HEK293 (cell line): ENCODE measurements at regions not wholly inside any gene's neighbourhood (a gene's known extent, or its start where the extent isn't known, plus 50 kb on each side); places are given as distances from the start of the nearest gene placed in this dataset.
A peak's percentile ranks its signal among the peaks of the same experiment; 100 is the strongest.

Source experiments
- CTCF ChIA-PET: fragments of 350-600 bp; formaldehyde crosslinking; extraction: SDS; loops from one replicate; lab custom pipeline; 2021; ENCODE audit warnings: antibody characterized with exemption; lab: Yijun Ruan, JAX
- POLR2A ChIA-PET: fragments of 300-600 bp; formaldehyde crosslinking; extraction: SDS; loops from one replicate; lab custom pipeline; 2020; ENCODE audit warnings: antibody characterized with exemption, inconsistent platforms; lab: Yijun Ruan, JAX
- H3K27ac ChIP-seq: fragments of 200-500 bp; sonication (Bioruptor generic); 2 replicates; pipeline ENCODE4 v1.5.1; 2014; ENCODE audit warnings: low read depth, low read length, control low read depth, inconsistent platforms; ENCODE audit errors: extremely low read depth
- H3K36me3 ChIP-seq, 2 experiments: fragments of 200-500 bp in 1 of 2; sonication (Bioruptor generic) in 1 of 2; 1 replicate in 1 of 2; 2 replicates in 1 of 2; pipeline ENCODE4 v1.5.1; 2014 to 2017; ENCODE audit warnings: inconsistent platforms in 2 of 2, low read length in 2 of 2; ENCODE audit not compliant: control insufficient read depth in 2 of 2, insufficient read depth in 1 of 2
- H3K4me1 ChIP-seq: fragments of 200-500 bp; sonication (Bioruptor generic); 2 replicates; pipeline ENCODE4 v1.5.1; 2014; ENCODE audit warnings: mild to moderate bottlenecking, low read length, inconsistent platforms; ENCODE audit not compliant: control insufficient read depth, insufficient read depth
- H3K4me3 ChIP-seq: 2 replicates; pipeline ENCODE4 v1.5.1; 2011; ENCODE audit warnings: low read depth, mild to moderate bottlenecking, control low read depth, low read length, moderate library complexity
- H3K9me3 ChIP-seq: fragments of 200-500 bp; sonication (Bioruptor generic); 2 replicates; pipeline ENCODE4 v1.5.1; 2014; ENCODE audit warnings: low read depth, low read length, inconsistent platforms; ENCODE audit not compliant: control insufficient read depth, insufficient read depth
- BCL6B ChIP-seq: fragments of 450-650 bp; formaldehyde crosslinking; IDR thresholded peaks from 2 replicates; pipeline ENCODE4 v1.5.1; 2017; ENCODE audit warnings: missing biosample characterization, missing genetic modification characterization
- OVOL3 ChIP-seq: fragments of 450-650 bp; formaldehyde crosslinking; IDR thresholded peaks from 2 replicates; pipeline ENCODE4 v1.5.1; 2016; ENCODE audit warnings: missing biosample characterization, missing genetic modification characterization
- PBX3 ChIP-seq: sonication (generic); formaldehyde crosslinking; IDR thresholded peaks from 2 replicates; pipeline ENCODE4 v1.8.1; 2022; ENCODE audit warnings: mild to moderate bottlenecking, moderate library complexity, missing genetic modification reagents
- SCRT2 ChIP-seq: fragments of 450-650 bp; formaldehyde crosslinking; IDR thresholded peaks from 2 replicates; pipeline ENCODE4 v1.5.1; 2016; ENCODE audit warnings: missing biosample characterization, missing genetic modification characterization
- SETDB1 ChIP-seq: IDR thresholded peaks from one replicate; pipeline ENCODE4 v1.6.1; 2017; ENCODE audit warnings: mild to moderate bottlenecking, low read length, moderate library complexity, mixed read lengths; ENCODE audit not compliant: insufficient read length
- TCF7L2 ChIP-seq: IDR thresholded peaks from 2 replicates; pipeline ENCODE4 v1.6.1; 2011; ENCODE audit warnings: low read depth, mild to moderate bottlenecking, inconsistent platforms, low read length, moderate library complexity, borderline replicate concordance
- ZIC2 ChIP-seq: fragments of 450-650 bp; formaldehyde crosslinking; IDR thresholded peaks from 2 replicates; pipeline ENCODE4 v1.5.1; 2016; ENCODE audit warnings: missing biosample characterization, missing genetic modification characterization
- ZNF112 ChIP-seq: fragments of 450-650 bp; formaldehyde crosslinking; IDR thresholded peaks from 2 replicates; pipeline ENCODE4 v1.5.0; 2017; ENCODE audit warnings: missing biosample characterization, missing genetic modification characterization
- ZNF223 ChIP-seq: fragments of 450-650 bp; formaldehyde crosslinking; IDR thresholded peaks from 2 replicates; pipeline ENCODE4 v1.5.1; 2016; ENCODE audit warnings: missing biosample characterization, missing genetic modification characterization
- ZNF26 ChIP-seq: fragments of 450-650 bp; formaldehyde crosslinking; IDR thresholded peaks from 2 replicates; pipeline ENCODE4 v1.5.1; 2016; ENCODE audit warnings: missing biosample characterization, missing genetic modification characterization
- ZNF350 ChIP-seq: fragments of 450-650 bp; formaldehyde crosslinking; IDR thresholded peaks from 2 replicates; pipeline ENCODE4 v1.5.0; 2017; ENCODE audit warnings: missing biosample characterization, mild to moderate bottlenecking, missing genetic modification characterization
- ZNF426 ChIP-seq: fragments of 450-650 bp; formaldehyde crosslinking; IDR thresholded peaks from 2 replicates; pipeline ENCODE4 v1.5.1; 2017; ENCODE audit warnings: missing biosample characterization, missing genetic modification characterization, mild to moderate bottlenecking, inconsistent platforms, moderate library complexity
- ZNF510 ChIP-seq: fragments of 450-650 bp; formaldehyde crosslinking; IDR thresholded peaks from 2 replicates; pipeline ENCODE4 v1.5.1; 2018; ENCODE audit warnings: mild to moderate bottlenecking, missing genetic modification characterization, missing biosample characterization; ENCODE audit not compliant: insufficient replicate concordance
- ZNF518A ChIP-seq: fragments of 450-650 bp; formaldehyde crosslinking; conservative IDR thresholded peaks from 2 replicates; pipeline ENCODE4 v1.5.1; 2016; ENCODE audit warnings: low read depth, missing biosample characterization, missing genetic modification characterization
- ZNF585B ChIP-seq: fragments of 450-650 bp; formaldehyde crosslinking; IDR thresholded peaks from 2 replicates; pipeline ENCODE4 v1.5.1; 2016; ENCODE audit warnings: missing biosample characterization, missing genetic modification characterization
- ZNF629 ChIP-seq: fragments of 450-650 bp; formaldehyde crosslinking; IDR thresholded peaks from 2 replicates; pipeline ENCODE4 v1.5.1; 2017; ENCODE audit warnings: missing biosample characterization, missing genetic modification characterization
- ZNF830 ChIP-seq: fragments of 450-650 bp; IDR thresholded peaks from 2 replicates; pipeline ENCODE4 v1.5.0; 2018; ENCODE audit warnings: missing biosample characterization, missing genetic modification characterization, low read depth, mild to moderate bottlenecking, moderate library complexity
- ZSCAN23 ChIP-seq: fragments of 450-650 bp; formaldehyde crosslinking; IDR thresholded peaks from 2 replicates; pipeline ENCODE4 v1.5.1; 2016; ENCODE audit warnings: missing biosample characterization, missing genetic modification characterization

- TF ChIP-seq OVOL3: no peak
- TF ChIP-seq ZNF350: no peak
- TF ChIP-seq TCF7L2: no peak
- no peak for TF ChIP-seq ZNF629 (tag by site-specific recombination)
- no peak for TF ChIP-seq ZNF112 (tag by site-specific recombination)
- peak; percentile 90 for TF ChIP-seq ZIC2
- TF ChIP-seq SETDB1: no peak
- TF ChIP-seq ZNF26 (tag by site-specific recombination): no peak
- no peak for TF ChIP-seq ZNF830 (tag by site-specific recombination)
- TF ChIP-seq ZNF585B (tag by site-specific recombination): 0 out of 2 replicates have a peak, but pooled peaks have one; percentile 7
- no peak for TF ChIP-seq ZNF426 (tag by site-specific recombination)
- no peak for TF ChIP-seq BCL6B (tag by site-specific recombination)
- TF ChIP-seq ZSCAN23 (tag by site-specific recombination): no peak
- TF ChIP-seq SCRT2: no peak
- no peak for TF ChIP-seq PBX3 (CRISPR knock-in tag)
- no peak for TF ChIP-seq ZNF510
- no peak for TF ChIP-seq ZNF223 (tag by site-specific recombination)
- TF ChIP-seq ZNF518A: no peak
- TF ChIP-seq, all 188 proteins: peak for 2
- H3K4me3 ChIP-seq: no peak overlapping the region
- H3K36me3 ChIP-seq: no peaks in the 10 kb centered on the region
- ChIA-PET POLR2A (no interaction called here), CTCF (no interaction called here)
- H3K4me1 ChIP-seq: peaks cover 3% of the 10 kb centered on the region; the same call in 1 of the 2 replicates
- H3K27ac ChIP-seq: no peak overlapping the region
- no peaks in the 10 kb centered on the region for H3K9me3 ChIP-seq
Measured at GRCh38 chr5:116759860-116760640, 185.4 kb upstream of the SEMA6A start.
